ENCODE measurements at regions not wholly inside any gene's neighbourhood (a gene's known extent, or its start where the extent isn't known, plus 50 kb on each side); places are given as distances from the start of the nearest gene placed in this dataset.

- TF ChIP-seq CTCF (IDR thresholded peaks at IDR 0.05) (no peak), POLR2A (IDR thresholded peaks at IDR 0.05) (no peak), EP300 (IDR thresholded peaks at IDR 0.05) (no peak)
Observed at GRCh38 chr15:97600190-97600589, 360.3 kb upstream of the ARRDC4 start.

All from ovary (tissue), 3 donors.